OCI-LY7 (cell line): ENCODE measurements at regions not wholly inside any gene's neighbourhood (a gene's known extent, or its start where the extent isn't known, plus 50 kb on each side); places are given as distances from the start of the nearest gene placed in this dataset.

Source experiments
- BruUV-seq: library from RNA; stranded (reverse); fragments of 400-500 nt; replicated peaks from 2 replicates; lab custom pipeline; 2021; lab: Mats Ljungman, UMichigan
- CTCF ChIA-PET: fragments of 300-600 bp; sonication (Branson Sonifier 250); formaldehyde crosslinking; loops from one replicate; lab custom pipeline; 2022; ENCODE audit warnings: antibody characterized with exemption; ENCODE audit not compliant: unreplicated experiment; lab: Charles Lee
- POLR2A ChIA-PET: fragments of 300-600 bp; sonication (Branson Sonifier 250); formaldehyde crosslinking; loops from one replicate; lab custom pipeline; 2022; ENCODE audit warnings: antibody characterized with exemption; lab: Charles Lee
- DNase-seq: peaks from one replicate; pipeline ENCODE4 v3.0.0-alpha.2; 2015; ENCODE audit warnings: low spot score
- H2AFZ ChIP-seq: fragments of 200-600 bp; sonication (generic), shearing (Covaris generic); 2 replicates; pipeline ENCODE4 v1.6.1; 2014; ENCODE audit warnings: mild to moderate bottlenecking, antibody characterized with exemption, low read length, moderate library complexity
- H3K27ac ChIP-seq: fragments of 200-600 bp; sonication (generic); 2 replicates; pipeline ENCODE4 v1.5.1; 2014; ENCODE audit warnings: mixed run types, low read depth, mild to moderate bottlenecking, moderate library complexity, low read length, inconsistent platforms; ENCODE audit not compliant: poor library complexity, severe bottlenecking
- H3K36me3 ChIP-seq: fragments of 200-600 bp; sonication (generic); 2 replicates; pipeline ENCODE4 v1.6.1; 2014; ENCODE audit warnings: mild to moderate bottlenecking, antibody characterized with exemption, low read length, moderate library complexity, mixed read lengths; ENCODE audit not compliant: insufficient read depth
- H3K4me1 ChIP-seq: fragments of 200-600 bp; sonication (generic); 2 replicates; pipeline ENCODE4 v1.5.1; 2014; ENCODE audit warnings: mild to moderate bottlenecking, low read length; ENCODE audit not compliant: insufficient read depth, poor library complexity, severe bottlenecking
- H3K4me2 ChIP-seq: fragments of 200-600 bp; sonication (generic); 2 replicates; pipeline ENCODE4 v1.6.1; 2014; ENCODE audit warnings: mild to moderate bottlenecking, low read length
- H3K4me3 ChIP-seq: fragments of 200-600 bp; sonication (generic); 2 replicates; pipeline ENCODE4 v1.5.1; 2014; ENCODE audit warnings: mild to moderate bottlenecking, low read depth, low read length; ENCODE audit not compliant: poor library complexity, severe bottlenecking
- H3K79me2 ChIP-seq: fragments of 200-600 bp; sonication (generic); 2 replicates; pipeline ENCODE4 v1.6.1; 2016; ENCODE audit warnings: low read depth, mild to moderate bottlenecking, low read length, moderate library complexity, mixed read lengths; ENCODE audit not compliant: insufficient read depth
- H3K9me2 ChIP-seq: fragments of 200-600 bp; sonication (generic); 2 replicates; pipeline ENCODE4 v1.6.1; 2016; ENCODE audit warnings: mild to moderate bottlenecking, low read length, mixed read lengths; ENCODE audit not compliant: insufficient read depth
- H3K9me3 ChIP-seq: fragments of 200-600 bp; sonication (generic); 2 replicates; pipeline ENCODE4 v1.6.1; 2014; ENCODE audit warnings: mild to moderate bottlenecking, mixed run types, low read length, mixed read lengths
- H4K20me1 ChIP-seq: fragments of 200-600 bp; sonication (generic); 2 replicates; pipeline ENCODE4 v1.6.1; 2014; ENCODE audit warnings: mild to moderate bottlenecking, antibody characterized with exemption, low read length, moderate library complexity, mixed read lengths; ENCODE audit not compliant: insufficient read depth
- CTCF ChIP-seq: fragments of 200-600 bp; sonication (generic); conservative IDR thresholded peaks from 2 replicates; pipeline ENCODE4 v1.5.1; 2014; ENCODE audit warnings: mild to moderate bottlenecking, antibody characterized with exemption, low read length, moderate library complexity, mixed read lengths
- EZH2phosphoT487 ChIP-seq: fragments of 200-600 bp; sonication (generic); IDR thresholded peaks from 2 replicates; pipeline ENCODE4 v1.6.1; 2018; ENCODE audit warnings: low read depth, borderline replicate concordance, mild to moderate bottlenecking, mixed run types, antibody characterized with exemption, low read length, moderate library complexity, mixed read lengths
- intact Hi-C: fragments of 100-400 bp; cut with micrococcal nuclease; formaldehyde crosslinking; loops from one replicate; pipeline ENCODE4 v1.10.0; 2022; ENCODE audit not compliant: unreplicated experiment

- no peaks in the 10 kb centered on the region for H4K20me1 ChIP-seq
- H3K79me2 ChIP-seq = no peaks in the 10 kb centered on the region
- H3K9me3 ChIP-seq = no peaks in the 10 kb centered on the region
- no peak for DNase-seq
- CTCF ChIA-PET = no interaction called here
- H3K36me3 ChIP-seq = no peaks in the 10 kb centered on the region
- H3K4me3 ChIP-seq = no peak overlapping the region
- TF ChIP-seq CTCF = no peak
- TF ChIP-seq EZH2phosphoT487 = no peak
- intact Hi-C loops = no loop called here
- H3K4me2 ChIP-seq = no peak overlapping the region
- no peak overlapping the region for H3K27ac ChIP-seq
- POLR2A ChIA-PET = interaction anchor here (1.2 kb wide), 1 partner anchor 33 kb away, joined by 3 read pairs; no protein-coding TSS in a partner anchor
- no peak overlapping the region for H2AFZ ChIP-seq
- H3K9me2 ChIP-seq = no peaks in the 10 kb centered on the region
- no TSS peak for BruUV-seq
- no peaks in the 10 kb centered on the region for H3K4me1 ChIP-seq
These were observed 305.7 kb upstream of the SNX7 start for GRCh38 chr1:98355656-98356383.

- ChIA-PET POLR2A (no interaction called here), CTCF (no interaction called here)
- H3K9me3 ChIP-seq = no peaks in the 10 kb centered on the region
- no peak overlapping the region for H3K4me2 ChIP-seq
- H3K4me3 ChIP-seq = no peak overlapping the region
- H3K79me2 ChIP-seq = no peaks in the 10 kb centered on the region
- no peaks in the 10 kb centered on the region for H3K4me1 ChIP-seq
- no peak overlapping the region for H3K27ac ChIP-seq
- TF ChIP-seq EZH2phosphoT487 = no peak
- no peak for TF ChIP-seq CTCF
- H2AFZ ChIP-seq = no peak overlapping the region
- no TSS peak for BruUV-seq
- no peaks in the 10 kb centered on the region for H4K20me1 ChIP-seq
- intact Hi-C loops = no loop called here
- no peak for DNase-seq
- H3K36me3 ChIP-seq = no peaks in the 10 kb centered on the region
- H3K9me2 ChIP-seq = no peaks in the 10 kb centered on the region
These were observed 309.1 kb upstream of the SNX7 start for GRCh38 chr1:98352378-98352777.

- no TSS peak for BruUV-seq
These were observed 310.0 kb upstream of the SNX7 start for GRCh38 chr1:98351561-98351960.

More at GRCh38 chr1:98351561-98351960, 310.0 kb upstream of the SNX7 start:
- CTCF ChIA-PET = no interaction called here
- Histone ChIP-seq H3K79me2 (no peaks in the 10 kb centered on the region), H3K4me3 (no peak overlapping the region), H3K9me2 (no peaks in the 10 kb centered on the region), H4K20me1 (no peaks in the 10 kb centered on the region), H2AFZ (no peak overlapping the region), H3K36me3 (no peaks in the 10 kb centered on the region), H3K9me3 (no peaks in the 10 kb centered on the region), H3K4me1 (no peaks in the 10 kb centered on the region), H3K4me2 (no peak overlapping the region), H3K27ac (no peak overlapping the region)
- TF ChIP-seq EZH2phosphoT487 = no peak
- no peak for TF ChIP-seq CTCF
- DNase-seq = no peak
- POLR2A ChIA-PET = no interaction called here
- intact Hi-C loops = no loop called here
